Body of pancreas (tissue), 4 donors: ENCODE measurements at regions not wholly inside any gene's neighbourhood (a gene's known extent, or its start where the extent isn't known, plus 50 kb on each side); places are given as distances from the start of the nearest gene placed in this dataset.

Experiments
- ATAC-seq: fragments of 150-250 bp; one replicate; pipeline ENCODE4 v1.9.1; 2016
- DNase-seq, 4 donors: peaks; one replicate each; pipeline ENCODE4 v3.0.0-alpha.2; 2019
- H3K27ac ChIP-seq, 4 donors: fragments of 200-600 bp; sonication (generic); 1 replicate in 3 of 4; 2 replicates in 1 of 4; pipeline versions ENCODE4 v1.5.1 to v1.6.1; 2016 to 2019; ENCODE audit warnings: mild to moderate bottlenecking in 1 of 4, mixed read lengths in 1 of 4, moderate library complexity in 1 of 4
- H3K27me3 ChIP-seq, 2 donors: fragments of 200-600 bp; sonication (generic); one replicate each; pipeline ENCODE4 v1.6.0; 2016; ENCODE audit warnings: mild to moderate bottlenecking in 1 of 2
- H3K36me3 ChIP-seq, 2 donors: fragments of 200-600 bp; sonication (generic); replicated peaks in 1 of 2; 2 replicates each; pipeline ENCODE4 v1.5.1; 2016; ENCODE audit warnings: low read depth in 2 of 2; ENCODE audit not compliant: insufficient read depth in 1 of 2
- H3K4me1 ChIP-seq: fragments of 200-600 bp; sonication (generic); one replicate; pipeline ENCODE4 v1.6.0; 2016
- H3K4me3 ChIP-seq, 2 donors: fragments of 200-600 bp; sonication (generic); 1 replicate in 1 of 2; 2 replicates in 1 of 2; pipeline ENCODE4 v1.5.1; 2016 to 2019
- H3K9me3 ChIP-seq, 3 donors: fragments of 200-600 bp; sonication (generic); 1 replicate in 2 of 3; 2 replicates in 1 of 3; pipeline ENCODE4 v1.5.1; 2016
- CTCF ChIP-seq, 7 experiments: fragments of 450-650 bp in 4 of 7; fragments of 200-600 bp in 3 of 7; sonication (generic) in 3 of 7; IDR thresholded peaks; one replicate each; pipeline ENCODE4 v1.5.1; 2016 to 2019; ENCODE audit warnings: antibody characterized with exemption in 7 of 7
- POLR2A ChIP-seq, 3 donors: fragments of 450-650 bp; IDR thresholded peaks; one replicate each; pipeline ENCODE4 v1.6.1; 2016; ENCODE audit warnings: antibody characterized with exemption in 3 of 3, mild to moderate bottlenecking in 2 of 3
- WGBS, 2 donors: methylation state at CpG; one replicate each; pipeline ENCODE4 v1.1.5; 2017; 5-methylcytosine and 5-hydroxymethylcytosine counted together
- intact Hi-C: fragments of 100-400 bp; cut with DNase I; formaldehyde crosslinking; loops from one replicate; pipeline ENCODE4 v1.15.1; 2023

- no peaks in the 10 kb centered on the region for H3K9me3 ChIP-seq
- no peaks in the 10 kb centered on the region for H3K4me1 ChIP-seq
- intact Hi-C loops: no loop called here
- no peak for TF ChIP-seq POLR2A (IDR thresholded peaks at IDR 0.05)
- H3K27ac ChIP-seq: no peak overlapping the region
- no peak overlapping the region for H3K4me3 ChIP-seq
- no peak for DNase-seq
- 73% methylated on average over 9 of the region's 9 CpGs for WGBS, 2 donors
- H3K27me3 ChIP-seq: no peaks in the 10 kb centered on the region
- no peaks in the 10 kb centered on the region for H3K36me3 ChIP-seq
- ATAC-seq: no peak
These were observed 386.0 kb upstream of the KLF4 start for GRCh38 chr9:107875571-107875980.

- H3K9me3 ChIP-seq: no peaks in the 10 kb centered on the region
- ATAC-seq (no peak), DNase-seq (no peak)
- TF ChIP-seq POLR2A (IDR thresholded peaks at IDR 0.05) (no peak), CTCF (IDR thresholded peaks at IDR 0.05) (no peak)
- WGBS, 2 donors: 57 to 65% methylated on average over 14 of the region's 14 CpGs
- H3K4me3 ChIP-seq: no peak overlapping the region
- H3K27ac ChIP-seq: no peak overlapping the region
- H3K27me3 ChIP-seq: no peaks in the 10 kb centered on the region
- H3K36me3 ChIP-seq: no peaks in the 10 kb centered on the region
- no peaks in the 10 kb centered on the region for H3K4me1 ChIP-seq
- intact Hi-C loops: no loop called here
These were observed 385.2 kb upstream of the KLF4 start for GRCh38 chr9:107874591-107875369.

GRCh38 chr9:107874137-107874536 lies 384.6 kb upstream of the KLF4 start:
- ATAC-seq (no peak), DNase-seq (no peak)
- TF ChIP-seq POLR2A (IDR thresholded peaks at IDR 0.05) (no peak), CTCF (IDR thresholded peaks at IDR 0.05) (no peak)
- H3K36me3 ChIP-seq: no peaks in the 10 kb centered on the region
- no peaks in the 10 kb centered on the region for H3K9me3 ChIP-seq
- H3K27me3 ChIP-seq: no peaks in the 10 kb centered on the region
- no peak overlapping the region for H3K4me3 ChIP-seq
- no peaks in the 10 kb centered on the region for H3K4me1 ChIP-seq
- no peak overlapping the region for H3K27ac ChIP-seq
- intact Hi-C loops: no loop called here
- WGBS, 2 donors: 83 to 89% methylated on average over 3 of the region's 3 CpGs

GRCh38 chr9:107872457-107873192 lies 383.1 kb upstream of the KLF4 start:
- Histone ChIP-seq H3K36me3 (no peaks in the 10 kb centered on the region), H3K4me3 (no peak overlapping the region), H3K4me1 (no peaks in the 10 kb centered on the region), H3K9me3 (no peaks in the 10 kb centered on the region), H3K27me3 (no peaks in the 10 kb centered on the region), H3K27ac (no peak overlapping the region)
- no peak for ATAC-seq
- 69 to 88% methylated on average over 3 of the region's 3 CpGs for WGBS, 2 donors
- intact Hi-C loops: no loop called here
- TF ChIP-seq POLR2A (IDR thresholded peaks at IDR 0.05): no peak
- no peak for TF ChIP-seq CTCF (IDR thresholded peaks at IDR 0.05)
- DNase-seq: no peak

- 89 to 90% methylated on average over 3 of the region's 3 CpGs for WGBS, 2 donors
- Histone ChIP-seq H3K9me3 (no peaks in the 10 kb centered on the region), H3K27me3 (no peaks in the 10 kb centered on the region), H3K4me3 (no peak overlapping the region), H3K36me3 (no peaks in the 10 kb centered on the region), H3K27ac (no peak overlapping the region), H3K4me1 (no peaks in the 10 kb centered on the region)
- intact Hi-C loops: no loop called here
- DNase-seq: no peak
- ATAC-seq: no peak
- TF ChIP-seq CTCF (IDR thresholded peaks at IDR 0.05): no peak
- TF ChIP-seq POLR2A (IDR thresholded peaks at IDR 0.05): no peak
These were observed 381.5 kb upstream of the KLF4 start for GRCh38 chr9:107870927-107871680.
